Peyer's patch (tissue), 4 donors: ENCODE measurements at regions not wholly inside any gene's neighbourhood (a gene's known extent, or its start where the extent isn't known, plus 50 kb on each side); places are given as distances from the start of the nearest gene placed in this dataset.
A peak's percentile ranks its signal among the peaks of the same experiment; 100 is the strongest.

Experiments
- DNase-seq, 3 donors: peaks; one replicate each; pipeline ENCODE4 v3.0.0-alpha.2; 2017 to 2019
- H3K27ac ChIP-seq, 4 donors: fragments of 200-600 bp; sonication (generic); one replicate each; pipeline ENCODE4 v1.5.1; 2016 to 2019
- H3K27me3 ChIP-seq, 2 donors: fragments of 200-600 bp; sonication (generic); one replicate each; pipeline ENCODE4 v1.5.1; 2019
- H3K36me3 ChIP-seq, 3 donors: fragments of 200-600 bp; sonication (generic); one replicate each; pipeline ENCODE4 v1.5.1; 2016 to 2019
- H3K4me1 ChIP-seq, 4 donors: fragments of 200-600 bp; sonication (generic); one replicate each; pipeline ENCODE4 v1.5.1; 2016 to 2019
- H3K4me3 ChIP-seq, 4 donors: fragments of 200-600 bp; sonication (generic); 1 replicate in 3 of 4; 2 replicates in 1 of 4; pipeline ENCODE4 v1.5.1; 2016 to 2019; ENCODE audit warnings: mild to moderate bottlenecking in 1 of 4
- H3K9me3 ChIP-seq, 4 donors: fragments of 200-600 bp; sonication (generic); one replicate each; pipeline ENCODE4 v1.5.1; 2016 to 2019; ENCODE audit warnings: mild to moderate bottlenecking in 1 of 4
- CTCF ChIP-seq, 6 experiments: fragments of 450-650 bp in 4 of 6; fragments of 200-600 bp in 2 of 6; sonication (generic) in 1 of 6; IDR thresholded peaks; one replicate each; pipeline ENCODE4 v1.5.1; 2017 to 2019; ENCODE audit warnings: antibody characterized with exemption in 6 of 6, mild to moderate bottlenecking in 3 of 6, moderate library complexity in 1 of 6
- POLR2A ChIP-seq, 2 donors: fragments of 450-650 bp; IDR thresholded peaks; one replicate each; pipeline ENCODE4 v1.5.1; 2017; ENCODE audit warnings: antibody characterized with exemption in 2 of 2, mild to moderate bottlenecking in 2 of 2, moderate library complexity in 2 of 2

GRCh38 chr1:14090062-14090461 is 390.1 kb downstream of the PRDM2 start:
- no peaks in the 10 kb centered on the region for H3K27me3 ChIP-seq
- no peaks in the 10 kb centered on the region for H3K4me1 ChIP-seq
- no peak for DNase-seq
- no peaks in the 10 kb centered on the region for H3K36me3 ChIP-seq
- no peak overlapping the region for H3K4me3 ChIP-seq
- no peaks in the 10 kb centered on the region for H3K9me3 ChIP-seq
- no peak overlapping the region for H3K27ac ChIP-seq
- TF ChIP-seq CTCF (IDR thresholded peaks at IDR 0.05), result no peak
- TF ChIP-seq POLR2A (IDR thresholded peaks at IDR 0.05), result no peak

- no peaks in the 10 kb centered on the region for H3K36me3 ChIP-seq
- H3K27me3 ChIP-seq, result no peaks in the 10 kb centered on the region
- H3K27ac ChIP-seq, result no peak overlapping the region
- H3K4me3 ChIP-seq, result no peak overlapping the region
- no peak for DNase-seq
- no peaks in the 10 kb centered on the region for H3K4me1 ChIP-seq
- TF ChIP-seq CTCF (IDR thresholded peaks at IDR 0.05) (no peak), POLR2A (IDR thresholded peaks at IDR 0.05) (no peak)
- no peaks in the 10 kb centered on the region for H3K9me3 ChIP-seq
Measured at GRCh38 chr1:14090531-14090930, 390.5 kb downstream of the PRDM2 start.

GRCh38 chr1:14094611-14095400 is 394.8 kb downstream of the PRDM2 start:
- Histone ChIP-seq H3K27me3 (no peaks in the 10 kb centered on the region), H3K4me3 (no peak overlapping the region), H3K9me3 (no peaks in the 10 kb centered on the region), H3K27ac (no peak overlapping the region), H3K36me3 (no peaks in the 10 kb centered on the region), H3K4me1 (no peaks in the 10 kb centered on the region)
- no peak for DNase-seq
- TF ChIP-seq POLR2A (IDR thresholded peaks at IDR 0.05) (no peak), CTCF (IDR thresholded peaks at IDR 0.05) (peak in 4 of 6 experiments; percentile 16 to 45 (median 32))

GRCh38 chr1:14098294-14098913 is 398.4 kb downstream of the PRDM2 start:
- H3K27ac ChIP-seq, result no peak overlapping the region
- no peaks in the 10 kb centered on the region for H3K36me3 ChIP-seq
- DNase-seq, result no peak
- H3K4me3 ChIP-seq, result no peak overlapping the region
- no peaks in the 10 kb centered on the region for H3K9me3 ChIP-seq
- no peaks in the 10 kb centered on the region for H3K4me1 ChIP-seq
- H3K27me3 ChIP-seq, result no peaks in the 10 kb centered on the region
- TF ChIP-seq POLR2A (IDR thresholded peaks at IDR 0.05) (no peak), CTCF (IDR thresholded peaks at IDR 0.05) (no peak)

GRCh38 chr1:14100444-14100843 is 400.5 kb downstream of the PRDM2 start:
- no peaks in the 10 kb centered on the region for H3K27me3 ChIP-seq
- H3K9me3 ChIP-seq, result no peaks in the 10 kb centered on the region
- DNase-seq, result no peak
- no peaks in the 10 kb centered on the region for H3K4me1 ChIP-seq
- H3K4me3 ChIP-seq, result no peak overlapping the region
- H3K27ac ChIP-seq, result no peak overlapping the region
- TF ChIP-seq POLR2A (IDR thresholded peaks at IDR 0.05), result no peak
- TF ChIP-seq CTCF (IDR thresholded peaks at IDR 0.05), result no peak
- no peaks in the 10 kb centered on the region for H3K36me3 ChIP-seq
